H1 (cell line): ENCODE measurements at regions not wholly inside any gene's neighbourhood (a gene's known extent, or its start where the extent isn't known, plus 50 kb on each side); places are given as distances from the start of the nearest gene placed in this dataset.

ENCODE experiments used
- CTCF ChIA-PET: fragments of 300-600 bp; sonication (Branson Sonifier 250); formaldehyde crosslinking; loops from one replicate; lab custom pipeline; 2021; ENCODE audit not compliant: partially characterized antibody; lab: Charles Lee
- POLR2A ChIA-PET: fragments of 300-600 bp; sonication (Branson Sonifier 250); formaldehyde crosslinking; loops from one replicate; lab custom pipeline; 2021; ENCODE audit warnings: inconsistent platforms; ENCODE audit not compliant: partially characterized antibody; lab: Charles Lee
- DNase-seq, 2 experiments: peaks; one replicate each; pipeline versions ENCODE4 v3.0.0 to v3.0.0-alpha.2; 2010 to 2022; ENCODE audit warnings: low spot score in 2 of 2, low read depth in 1 of 2, mixed read lengths in 1 of 2
- FAIRE-seq: peaks from 2 replicates; lab custom pipeline; 2011; peaks lifted over from hg19 to GRCh38; lab: Jason Lieb, UNC
- H2AFZ ChIP-seq: 2 replicates; pipeline ENCODE4 v1.8.1; 2012; ENCODE audit warnings: low read length, inconsistent platforms
- H2AK5ac ChIP-seq: 2 replicates; pipeline ENCODE4 v1.6.1; 2013; ENCODE audit warnings: low read depth, low read length
- H2BK120ac ChIP-seq: replicated peaks from 2 replicates; pipeline ENCODE3; 2013; ENCODE audit warnings: low read depth, low read length, inconsistent platforms
- H2BK12ac ChIP-seq: 2 replicates; pipeline ENCODE4 v1.6.1; 2013; ENCODE audit warnings: low read depth, low read length
- H2BK15ac ChIP-seq: 2 replicates; pipeline ENCODE4 v1.6.1; 2013; ENCODE audit warnings: low read length
- H2BK20ac ChIP-seq: 2 replicates; pipeline ENCODE4 v1.6.1; 2013; ENCODE audit warnings: low read length
- H2BK5ac ChIP-seq: 2 replicates; pipeline ENCODE4 v1.6.1; 2013; ENCODE audit warnings: low read depth, low read length
- H3K14ac ChIP-seq: 2 replicates; pipeline ENCODE4 v1.6.1; 2013; ENCODE audit warnings: inconsistent platforms; ENCODE audit not compliant: insufficient read length
- H3K18ac ChIP-seq: 2 replicates; pipeline ENCODE4 v1.6.1; 2013; ENCODE audit warnings: low read length; ENCODE audit errors: extremely low read depth
- H3K23ac ChIP-seq: 2 replicates; pipeline ENCODE4 v1.6.1; 2013; ENCODE audit warnings: inconsistent platforms; ENCODE audit not compliant: insufficient read length
- H3K23me2 ChIP-seq: 2 replicates; pipeline ENCODE4 v1.6.1; 2013; ENCODE audit warnings: low read depth, low read length
- H3K27ac ChIP-seq: 2 replicates; pipeline ENCODE4 v1.6.1; 2011; ENCODE audit warnings: low read depth, low read length, inconsistent platforms
- H3K27me3 ChIP-seq, 4 experiments: replicated peaks in 1 of 4; 1 replicate in 1 of 4; 2 replicates in 3 of 4; pipeline versions ENCODE4 v1.6.1 to v1.8.1; 2011 to 2013; ENCODE audit warnings: low read length in 3 of 4, mild to moderate bottlenecking in 3 of 4, inconsistent platforms in 2 of 4, mixed read lengths in 2 of 4, moderate library complexity in 1 of 4; ENCODE audit not compliant: control insufficient read depth in 3 of 4, insufficient read depth in 3 of 4; ENCODE audit errors: extremely low read depth in 1 of 4
- H3K36me3 ChIP-seq, 4 experiments: 2 replicates each; pipeline versions ENCODE4 v1.6.1 to v1.8.1; 2011 to 2013; ENCODE audit warnings: mild to moderate bottlenecking in 4 of 4, low read length in 3 of 4, moderate library complexity in 2 of 4, control low read depth in 1 of 4, inconsistent platforms in 1 of 4; ENCODE audit not compliant: insufficient read depth in 4 of 4, control insufficient read depth in 2 of 4
- H3K4ac ChIP-seq: replicated peaks from 2 replicates; pipeline ENCODE3; 2013; ENCODE audit warnings: low read length, low read depth, mixed read lengths, inconsistent platforms; ENCODE audit not compliant: insufficient read length
- H3K4me1 ChIP-seq, 4 experiments: replicated peaks in 1 of 4; 1 replicate in 1 of 4; 2 replicates in 3 of 4; pipeline versions ENCODE4 v1.6.1 to v1.8.1; 2011 to 2013; ENCODE audit warnings: low read length in 3 of 4, inconsistent platforms in 2 of 4, mixed read lengths in 1 of 4; ENCODE audit not compliant: insufficient read depth in 4 of 4, control insufficient read depth in 3 of 4
- H3K4me2 ChIP-seq, 2 experiments: 2 replicates each; pipeline versions ENCODE4 v1.6.1 to v1.8.1; 2011 to 2013; ENCODE audit warnings: low read depth in 2 of 2, low read length in 2 of 2, control low read depth in 1 of 2, inconsistent platforms in 1 of 2, mild to moderate bottlenecking in 1 of 2; ENCODE audit not compliant: insufficient read depth in 1 of 2
- H3K4me3 ChIP-seq, 4 experiments: fragments of 200-600, 300-600 bp in 1 of 4; sonication (generic), shearing (Covaris generic), sonication (Bioruptor Twin) in 1 of 4; 2 replicates each; pipeline versions ENCODE4 v1.5.1 to v1.8.1; 2011 to 2016; ENCODE audit warnings: low read length in 4 of 4, low read depth in 3 of 4, control low read depth in 2 of 4, inconsistent platforms in 2 of 4, mild to moderate bottlenecking in 2 of 4, mixed read lengths in 1 of 4, moderate library complexity in 1 of 4; ENCODE audit not compliant: insufficient read depth in 2 of 4; ENCODE audit errors: extremely low read depth in 1 of 4
- H3K56ac ChIP-seq: replicated peaks from 2 replicates; pipeline ENCODE3; 2013; ENCODE audit warnings: low read depth, mild to moderate bottlenecking, mixed read lengths, low read length, inconsistent platforms; ENCODE audit not compliant: insufficient read length
- H3K79me1 ChIP-seq: 2 replicates; pipeline ENCODE4 v1.6.1; 2013; ENCODE audit warnings: low read depth, low read length, control low read depth
- H3K79me2 ChIP-seq, 2 experiments: 2 replicates each; pipeline versions ENCODE4 v1.6.1 to v1.8.1; 2012 to 2013; ENCODE audit warnings: low read length in 2 of 2, mild to moderate bottlenecking in 2 of 2, inconsistent platforms in 1 of 2; ENCODE audit not compliant: insufficient read depth in 2 of 2, control insufficient read depth in 1 of 2
- H3K9ac ChIP-seq, 4 experiments: replicated peaks in 1 of 4; 1 replicate in 1 of 4; 2 replicates in 3 of 4; pipeline versions ENCODE4 v1.6.1 to v1.8.1; 2011 to 2013; ENCODE audit warnings: low read depth in 3 of 4, low read length in 3 of 4, control low read depth in 2 of 4, mild to moderate bottlenecking in 2 of 4, moderate library complexity in 2 of 4, inconsistent platforms in 1 of 4; ENCODE audit errors: extremely low read depth in 1 of 4
- H3K9me3 ChIP-seq, 2 experiments: 2 replicates each; pipeline versions ENCODE4 v1.6.1 to v1.8.1; 2012 to 2013; ENCODE audit warnings: mild to moderate bottlenecking in 2 of 2, moderate library complexity in 2 of 2, control low read depth in 1 of 2, inconsistent platforms in 1 of 2, low read depth in 1 of 2, low read length in 1 of 2, mixed read lengths in 1 of 2; ENCODE audit not compliant: insufficient read depth in 2 of 2
- H4K20me1 ChIP-seq, 2 experiments: replicated peaks in 1 of 2; 2 replicates each; pipeline versions ENCODE3 to v1.8.1; 2011 to 2013; ENCODE audit warnings: inconsistent platforms in 2 of 2, low read length in 2 of 2, mild to moderate bottlenecking in 1 of 2; ENCODE audit not compliant: insufficient read depth in 2 of 2, control insufficient read depth in 1 of 2
- H4K5ac ChIP-seq: 2 replicates; pipeline ENCODE4 v1.6.1; 2013; ENCODE audit warnings: low read length, low read depth, mixed read lengths, inconsistent platforms; ENCODE audit not compliant: insufficient read length
- H4K8ac ChIP-seq: 2 replicates; pipeline ENCODE4 v1.8.0; 2013; ENCODE audit warnings: mild to moderate bottlenecking, moderate library complexity, low read length, inconsistent platforms; ENCODE audit not compliant: insufficient read depth; ENCODE audit errors: extremely low read depth
- H4K91ac ChIP-seq: replicated peaks from 2 replicates; pipeline ENCODE3; 2013; ENCODE audit warnings: low read length, mixed read lengths, inconsistent platforms; ENCODE audit not compliant: insufficient read length
- CEBPB ChIP-seq: IDR thresholded peaks from 2 replicates; pipeline ENCODE4 v1.6.1; 2012; ENCODE audit warnings: low read depth, low read length
- EGR1 ChIP-seq: IDR thresholded peaks from 2 replicates; pipeline ENCODE4 v1.6.1; 2011; ENCODE audit warnings: low read depth, low read length, borderline replicate concordance
- JUN ChIP-seq: IDR thresholded peaks from 2 replicates; pipeline ENCODE4 v1.6.1; 2011; ENCODE audit warnings: low read depth, mild to moderate bottlenecking, improper control_type of control experiment, low read length
- SRF ChIP-seq: IDR thresholded peaks from 2 replicates; pipeline ENCODE4 v1.6.1; 2011; ENCODE audit warnings: mild to moderate bottlenecking, low read depth, low read length, moderate library complexity
- TEAD4 ChIP-seq: IDR thresholded peaks from 2 replicates; pipeline ENCODE4 v1.6.1; 2012; ENCODE audit warnings: low read depth, low read length, inconsistent platforms, mixed read lengths
- WGBS, 2 experiments: shearing (Covaris generic) in 1 of 2; methylation state at CpG; one replicate each; pipeline versions ENCODE4 v1.1.6 to v1.1.7; 2013 to 2015; ENCODE audit warnings: low lambda C conversion rate in 2 of 2, mixed read lengths in 2 of 2, inconsistent platforms in 1 of 2, low coverage in 1 of 2, missing lambda C conversion rate in 1 of 2; ENCODE audit not compliant: insufficient replicate concordance in 2 of 2, insufficient coverage in 1 of 2, insufficient read length in 1 of 2; ENCODE audit errors: extremely low coverage in 1 of 2, missing lambda C conversion rate in 1 of 2; 5-methylcytosine and 5-hydroxymethylcytosine counted together

DNA sequence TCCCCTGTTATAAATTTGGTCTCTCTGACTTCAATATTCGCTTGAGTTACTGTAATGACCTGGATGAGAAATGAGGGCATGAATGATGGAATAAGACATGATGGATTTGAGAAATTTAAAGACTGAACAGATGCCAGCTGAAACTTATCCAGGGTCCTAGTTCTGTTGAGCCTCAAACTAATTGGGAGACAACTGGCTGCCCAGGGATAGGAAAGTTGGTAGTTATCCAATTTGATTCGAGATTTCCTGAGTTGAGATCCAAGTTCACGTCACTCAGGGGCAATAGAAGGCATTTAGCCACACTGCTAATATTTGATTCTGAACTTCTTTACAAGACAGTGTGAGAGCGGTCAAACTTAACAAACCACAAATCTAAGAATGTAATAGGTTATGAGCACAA lies 159.0 kb upstream of the CXCL13 start:
- Histone ChIP-seq H3K18ac (no peak overlapping the region), H4K5ac (no peak overlapping the region), H4K91ac (no peak overlapping the region), H3K79me2 (no peaks in the 10 kb centered on the region), H3K4ac (no peak overlapping the region)
- CTCF ChIA-PET, result interaction anchor here (1.7 to 13.4 kb wide), 4 partner anchors 15 to 155 kb away, joined by 7 to 120 read pairs (median 8); no protein-coding TSS in a partner anchor
- TF ChIP-seq TEAD4, result no peak
- no peak for TF ChIP-seq JUN
- TF ChIP-seq SRF, result no peak
- no peak for TF ChIP-seq EGR1
- TF ChIP-seq CEBPB, result no peak
- TF ChIP-seq, all 59 proteins: peak for 0
- Histone ChIP-seq H2BK5ac (no peak overlapping the region), H3K4me2 (no peak overlapping the region), H3K9ac (no peak overlapping the region), H3K27me3 (no peaks in the 10 kb centered on the region), H3K56ac (no peak overlapping the region), H3K9me3 (no peaks in the 10 kb centered on the region), H3K23ac (no peak overlapping the region), H4K20me1 (no peaks in the 10 kb centered on the region), H3K4me1 (no peaks in the 10 kb centered on the region), H3K14ac (no peak overlapping the region), H4K8ac (no peak overlapping the region), H3K36me3 (no peaks in the 10 kb centered on the region), H3K23me2 (no peaks in the 10 kb centered on the region), H2BK15ac (no peak overlapping the region), H2BK120ac (no peak overlapping the region), H3K27ac (no peak overlapping the region), H2BK12ac (no peak overlapping the region), H3K4me3 (no peak overlapping the region), H2AK5ac (no peak overlapping the region), H2AFZ (no peak overlapping the region), H3K79me1 (no peaks in the 10 kb centered on the region), H2BK20ac (no peak overlapping the region)
- WGBS, 2 experiments, result 97% methylated on average over 4 of the region's 4 CpGs; no CpG with 5 or more reads in 1 of the 2 experiments
- POLR2A ChIA-PET, result no interaction called here
- FAIRE-seq (no peak), DNase-seq (no peak)
